SK-N-SH (cell line): ENCODE measurements at regions not wholly inside any gene's neighbourhood (a gene's known extent, or its start where the extent isn't known, plus 50 kb on each side); places are given as distances from the start of the nearest gene placed in this dataset.

Experiments used
- CTCF ChIA-PET: fragments of 300-600, 350-600 bp; formaldehyde crosslinking; extraction: SDS; loops from one replicate; lab custom pipeline; 2021; lab: Yijun Ruan, JAX
- POLR2A ChIA-PET: fragments of 350-600 bp; sonication (Branson Sonifier 250); formaldehyde crosslinking; extraction: SDS; loops from one replicate; lab custom pipeline; 2020; ENCODE audit warnings: antibody characterized with exemption, inconsistent platforms; lab: Yijun Ruan, JAX
- DNase-seq: peaks from one replicate; pipeline ENCODE4 v3.0.0; 2012
- H2AFZ ChIP-seq: fragments of 200-600 bp; sonication (generic); 2 replicates; pipeline ENCODE4 v1.8.1; 2016; ENCODE audit warnings: antibody characterized with exemption, mild to moderate bottlenecking, low read depth
- H3F3A ChIP-seq: fragments of 200-600 bp; sonication (generic); replicated peaks from 2 replicates; pipeline ENCODE3; 2016; ENCODE audit warnings: antibody characterized with exemption, mild to moderate bottlenecking; ENCODE audit not compliant: insufficient read depth
- H3K27ac ChIP-seq, 2 experiments: fragments of 200-500 bp in 1 of 2; fragments of 200-600 bp in 1 of 2; sonication (Bioruptor generic) in 1 of 2; sonication (generic), shearing (Covaris generic) in 1 of 2; 2 replicates each; pipeline versions ENCODE4 v1.5.1 to v1.6.1; 2014 to 2016; ENCODE audit warnings: low read depth in 2 of 2, inconsistent platforms in 1 of 2, low read length in 1 of 2, mild to moderate bottlenecking in 1 of 2, mixed read lengths in 1 of 2
- H3K27me3 ChIP-seq: fragments of 200-600 bp; sonication (generic), shearing (Covaris generic); 2 replicates; pipeline ENCODE4 v1.6.1; 2016; ENCODE audit warnings: mixed run types; ENCODE audit not compliant: insufficient read depth
- H3K36me3 ChIP-seq, 2 experiments: fragments of 200-500 bp in 1 of 2; fragments of 200-600 bp in 1 of 2; sonication (Bioruptor generic) in 1 of 2; sonication (generic) in 1 of 2; replicated peaks in 1 of 2; 2 replicates each; pipeline versions ENCODE3 to v1.5.1; 2014 to 2016; ENCODE audit warnings: low read length in 1 of 2, mild to moderate bottlenecking in 1 of 2; ENCODE audit not compliant: insufficient read depth in 2 of 2, control insufficient read depth in 1 of 2
- H3K4me1 ChIP-seq, 2 experiments: fragments of 200-500 bp in 1 of 2; fragments of 200-600 bp in 1 of 2; sonication (Bioruptor generic) in 1 of 2; sonication (generic), shearing (Covaris generic) in 1 of 2; 2 replicates each; pipeline versions ENCODE4 v1.5.1 to v1.6.1; 2014 to 2016; ENCODE audit warnings: low read depth in 1 of 2, low read length in 1 of 2, mixed run types in 1 of 2; ENCODE audit not compliant: insufficient read depth in 2 of 2, control insufficient read depth in 1 of 2
- H3K4me2 ChIP-seq: fragments of 200-600 bp; sonication (generic), shearing (Covaris generic); 2 replicates; pipeline ENCODE4 v1.6.1; 2017; ENCODE audit warnings: mixed run types
- H3K4me3 ChIP-seq, 2 experiments: fragments of 200-500 bp in 1 of 2; fragments of 200-600 bp in 1 of 2; sonication (Bioruptor generic) in 1 of 2; sonication (generic), shearing (Covaris generic) in 1 of 2; 2 replicates each; pipeline versions ENCODE4 v1.5.1 to v1.8.1; 2014 to 2016; ENCODE audit warnings: low read depth in 2 of 2, inconsistent platforms in 1 of 2, low read length in 1 of 2, mild to moderate bottlenecking in 1 of 2, mixed read lengths in 1 of 2, moderate library complexity in 1 of 2
- H3K79me2 ChIP-seq: fragments of 200-600 bp; sonication (generic); 2 replicates; pipeline ENCODE4 v1.8.1; 2017; ENCODE audit warnings: mild to moderate bottlenecking; ENCODE audit not compliant: insufficient read depth
- H3K9ac ChIP-seq: fragments of 200-600 bp; sonication (generic); 2 replicates; pipeline ENCODE4 v1.6.1; 2017; ENCODE audit warnings: mixed run types
- H3K9me2 ChIP-seq: fragments of 200-600 bp; sonication (generic); 2 replicates; pipeline ENCODE4 v1.6.1; 2017; ENCODE audit warnings: mixed run types
- H3K9me3 ChIP-seq: fragments of 200-600 bp; sonication (generic); 2 replicates; pipeline ENCODE4 v1.6.1; 2017; ENCODE audit warnings: mixed run types, mild to moderate bottlenecking, moderate library complexity
- H4K20me1 ChIP-seq: fragments of 200-600 bp; sonication (generic); 2 replicates; pipeline ENCODE4 v1.6.1; 2017; ENCODE audit warnings: mild to moderate bottlenecking, mixed run types; ENCODE audit not compliant: insufficient read depth
- CHD2 ChIP-seq: fragments of 150-350 bp; IDR thresholded peaks from 2 replicates; pipeline ENCODE4 v1.6.1; 2018; ENCODE audit warnings: low read length; ENCODE audit not compliant: partially characterized antibody
- CTCF ChIP-seq: fragments of 200-600 bp; sonication (generic); IDR thresholded peaks from 2 replicates; pipeline ENCODE4 v1.6.1; 2017; ENCODE audit warnings: antibody characterized with exemption, mild to moderate bottlenecking, moderate library complexity
- ELF1 ChIP-seq: IDR thresholded peaks from 2 replicates; pipeline ENCODE4 v1.4.0; 2012
- EP300 ChIP-seq, 2 experiments: IDR thresholded peaks; 2 replicates each; pipeline versions ENCODE4 v1.4.0 to v1.6.1; 2012; ENCODE audit warnings: borderline replicate concordance in 1 of 2, low read depth in 1 of 2, low read length in 1 of 2
- FOSL2 ChIP-seq: IDR thresholded peaks from 2 replicates; pipeline ENCODE4 v1.4.0; 2012; ENCODE audit warnings: low read depth, mild to moderate bottlenecking, moderate library complexity, borderline replicate concordance
- FOXJ3 ChIP-seq: sonication (generic); formaldehyde crosslinking; IDR thresholded peaks from 2 replicates; pipeline ENCODE4 v1.5.1; 2020; ENCODE audit warnings: mild to moderate bottlenecking, missing genetic modification reagents
- GABPA ChIP-seq: IDR thresholded peaks from 2 replicates; pipeline ENCODE4 v1.4.0; 2012; ENCODE audit warnings: low read depth, mild to moderate bottlenecking
- IRF3 ChIP-seq: fragments of 150-350 bp; IDR thresholded peaks from 2 replicates; pipeline ENCODE4 v1.6.1; 2016; ENCODE audit warnings: mild to moderate bottlenecking, low read depth, low read length
- JUND ChIP-seq: IDR thresholded peaks from 2 replicates; pipeline ENCODE4 v1.4.0; 2012
- MAX ChIP-seq: IDR thresholded peaks from 2 replicates; pipeline ENCODE4 v1.4.0; 2012; ENCODE audit warnings: low read depth
- MXI1 ChIP-seq: IDR thresholded peaks from 2 replicates; pipeline ENCODE4 v1.6.1; 2012; ENCODE audit warnings: mild to moderate bottlenecking, low read depth, low read length, improper control_type of control experiment
- RAD21 ChIP-seq: IDR thresholded peaks from 2 replicates; pipeline ENCODE4 v1.6.1; 2012; ENCODE audit warnings: mild to moderate bottlenecking, low read length
- RCOR1 ChIP-seq: fragments of 150-350 bp; IDR thresholded peaks from 2 replicates; pipeline ENCODE4 v1.6.1; 2017; ENCODE audit warnings: antibody characterized with exemption, low read length
- RFX5 ChIP-seq: IDR thresholded peaks from 2 replicates; pipeline ENCODE4 v1.6.1; 2012; ENCODE audit warnings: mild to moderate bottlenecking, improper control_type of control experiment, low read length
- RXRA ChIP-seq: IDR thresholded peaks from 2 replicates; pipeline ENCODE4 v1.4.0; 2012; ENCODE audit warnings: low read depth, mild to moderate bottlenecking, borderline replicate concordance
- SIN3A ChIP-seq: IDR thresholded peaks from 2 replicates; pipeline ENCODE4 v1.6.1; 2012; ENCODE audit warnings: low read depth, mild to moderate bottlenecking, low read length, moderate library complexity, borderline replicate concordance
- SMC3 ChIP-seq: IDR thresholded peaks from 2 replicates; pipeline ENCODE4 v1.6.1; 2012; ENCODE audit warnings: low read depth, low read length, improper control_type of control experiment
- TCF12 ChIP-seq: IDR thresholded peaks from 2 replicates; pipeline ENCODE4 v1.4.0; 2012
- TEAD4 ChIP-seq: IDR thresholded peaks from 2 replicates; pipeline ENCODE4 v1.4.0; 2012; ENCODE audit warnings: mild to moderate bottlenecking, borderline replicate concordance; ENCODE audit not compliant: insufficient read depth
- USF2 ChIP-seq: fragments of 150-350 bp; IDR thresholded peaks from 2 replicates; pipeline ENCODE4 v1.6.1; 2017; ENCODE audit warnings: antibody characterized with exemption, low read length, low read depth, borderline replicate concordance
- YY1 ChIP-seq: IDR thresholded peaks from 2 replicates; pipeline ENCODE4 v1.4.0; 2012; ENCODE audit warnings: low read depth, mild to moderate bottlenecking
- WGBS: methylation state at CpG from one replicate; pipeline ENCODE4 v1.1.6; 2017; ENCODE audit warnings: low lambda C conversion rate; 5-methylcytosine and 5-hydroxymethylcytosine counted together

GRCh38 chr2:12897181-12897580, 180.4 kb downstream of the TRIB2 start:
- POLR2A ChIA-PET = no interaction called here
- no peak overlapping the region for H3K4me3 ChIP-seq
- H3K9me2 ChIP-seq = no peaks in the 10 kb centered on the region
- H3K4me2 ChIP-seq = no peak overlapping the region
- no peak overlapping the region for H3K9ac ChIP-seq
- CTCF ChIA-PET = interaction anchor here (1.0 to 3.7 kb wide), 4 partner anchors 34 to 180 kb away, joined by 3 to 11 read pairs (median 6); no protein-coding TSS in a partner anchor
- no peaks in the 10 kb centered on the region for H3K27me3 ChIP-seq
- H4K20me1 ChIP-seq = no peaks in the 10 kb centered on the region
- 66% methylated on average over 1 of the region's 1 CpG for WGBS
- no peaks in the 10 kb centered on the region for H3K9me3 ChIP-seq
- DNase-seq = no peak
- TF ChIP-seq SIN3A = no peak
- no peak for TF ChIP-seq RCOR1
- no peak for TF ChIP-seq IRF3
- TF ChIP-seq MXI1 = no peak
- TF ChIP-seq FOSL2 = no peak
- TF ChIP-seq YY1 = no peak
- TF ChIP-seq CTCF = no peak
- TF ChIP-seq RXRA = no peak
- no peak for TF ChIP-seq SMC3
- no peak for TF ChIP-seq CHD2
- no peak for TF ChIP-seq GABPA
- TF ChIP-seq RFX5 = no peak
- no peak for TF ChIP-seq MAX
- no peak for TF ChIP-seq TCF12
- no peak overlapping the region for H2AFZ ChIP-seq
- no peaks in the 10 kb centered on the region for H3K4me1 ChIP-seq
- H3K36me3 ChIP-seq = no peaks in the 10 kb centered on the region
- no peaks in the 10 kb centered on the region for H3F3A ChIP-seq
- H3K27ac ChIP-seq = no peak overlapping the region
- no peaks in the 10 kb centered on the region for H3K79me2 ChIP-seq

- CTCF ChIA-PET = interaction anchor here (1.1 to 1.3 kb wide), 2 partner anchors 104 to 188 kb away, joined by 3 read pairs; no protein-coding TSS in a partner anchor
- H3K4me1 ChIP-seq = no peaks in the 10 kb centered on the region
- TF ChIP-seq FOSL2 = no peak
- TF ChIP-seq RAD21 = no peak
- TF ChIP-seq JUND = no peak
- TF ChIP-seq CTCF = no peak
- no peak for TF ChIP-seq FOXJ3 (CRISPR knock-in tag)
- no peak for TF ChIP-seq TEAD4
- TF ChIP-seq ELF1 = no peak
- no peak for TF ChIP-seq USF2
- no peak for TF ChIP-seq RFX5
- no peak for TF ChIP-seq RCOR1
- TF ChIP-seq TCF12 = no peak
- no peak for TF ChIP-seq EP300 (IDR thresholded peaks at IDR 0.05; ENCODE audit: borderline replicate concordance in 1 of 2, low read depth in 1 of 2, low read length in 1 of 2)
- TF ChIP-seq YY1 = no peak
These were observed 186.5 kb downstream of the TRIB2 start for GRCh38 chr2:12903272-12903671.

More at GRCh38 chr2:12903272-12903671, 186.5 kb downstream of the TRIB2 start:
- Histone ChIP-seq H3K9me2 (no peaks in the 10 kb centered on the region), H3F3A (no peaks in the 10 kb centered on the region), H2AFZ (no peak overlapping the region), H3K4me2 (no peak overlapping the region), H3K79me2 (no peaks in the 10 kb centered on the region), H3K27me3 (no peaks in the 10 kb centered on the region), H3K27ac (no peak overlapping the region), H3K9ac (no peak overlapping the region), H3K9me3 (no peaks in the 10 kb centered on the region), H3K36me3 (no peaks in the 10 kb centered on the region), H3K4me3 (no peak overlapping the region), H4K20me1 (no peaks in the 10 kb centered on the region)
- DNase-seq = no peak
- POLR2A ChIA-PET = no interaction called here
- WGBS = 68% methylated on average over 2 of the region's 2 CpGs
